ENCODE measurements at regions not wholly inside any gene's neighbourhood (a gene's known extent, or its start where the extent isn't known, plus 50 kb on each side); places are given as distances from the start of the nearest gene placed in this dataset.

DNA sequence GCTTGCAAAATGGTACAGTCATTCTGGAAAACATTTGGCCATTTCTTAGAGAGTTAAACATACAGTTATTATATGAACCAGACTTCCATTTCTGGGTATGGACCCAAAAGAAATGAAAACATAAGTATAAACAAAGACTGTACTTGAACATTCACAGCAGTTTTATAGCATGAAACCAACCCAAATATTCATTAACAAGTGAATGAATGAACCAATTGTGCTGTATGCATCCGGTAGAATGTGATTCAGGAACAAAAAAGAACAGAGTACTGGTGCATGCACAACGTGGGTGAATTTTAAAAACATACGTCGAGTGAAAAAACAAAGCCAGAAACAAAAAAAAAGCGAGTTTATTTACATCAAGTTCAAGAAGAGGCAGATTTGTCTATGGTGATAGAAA is 1085.8 kb upstream of the AUTS2 start:
- no peak overlapping the region for H3K27ac ChIP-seq
- ATAC-seq, result no peak
- H3K4me3 ChIP-seq, result no peak overlapping the region
- peaks cover 0 to 25% of the 10 kb centered on the region in 2 donors for H3K9me3 ChIP-seq
- no peaks in the 10 kb centered on the region for H3K27me3 ChIP-seq
- H3K36me3 ChIP-seq, result no peaks in the 10 kb centered on the region
- no peaks in the 10 kb centered on the region for H3K4me1 ChIP-seq
- DNase-seq, result no peak
- intact Hi-C loops (cut with DNase I), result no loop called here
- TF ChIP-seq, protein P1, sequence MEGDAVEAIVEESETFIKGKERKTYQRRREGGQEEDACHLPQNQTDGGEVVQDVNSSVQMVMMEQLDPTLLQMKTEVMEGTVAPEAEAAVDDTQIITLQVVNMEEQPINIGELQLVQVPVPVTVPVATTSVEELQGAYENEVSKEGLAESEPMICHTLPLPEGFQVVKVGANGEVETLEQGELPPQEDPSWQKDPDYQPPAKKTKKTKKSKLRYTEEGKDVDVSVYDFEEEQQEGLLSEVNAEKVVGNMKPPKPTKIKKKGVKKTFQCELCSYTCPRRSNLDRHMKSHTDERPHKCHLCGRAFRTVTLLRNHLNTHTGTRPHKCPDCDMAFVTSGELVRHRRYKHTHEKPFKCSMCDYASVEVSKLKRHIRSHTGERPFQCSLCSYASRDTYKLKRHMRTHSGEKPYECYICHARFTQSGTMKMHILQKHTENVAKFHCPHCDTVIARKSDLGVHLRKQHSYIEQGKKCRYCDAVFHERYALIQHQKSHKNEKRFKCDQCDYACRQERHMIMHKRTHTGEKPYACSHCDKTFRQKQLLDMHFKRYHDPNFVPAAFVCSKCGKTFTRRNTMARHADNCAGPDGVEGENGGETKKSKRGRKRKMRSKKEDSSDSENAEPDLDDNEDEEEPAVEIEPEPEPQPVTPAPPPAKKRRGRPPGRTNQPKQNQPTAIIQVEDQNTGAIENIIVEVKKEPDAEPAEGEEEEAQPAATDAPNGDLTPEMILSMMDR (IDR thresholded peaks at IDR 0.05), result no peak

DNA sequence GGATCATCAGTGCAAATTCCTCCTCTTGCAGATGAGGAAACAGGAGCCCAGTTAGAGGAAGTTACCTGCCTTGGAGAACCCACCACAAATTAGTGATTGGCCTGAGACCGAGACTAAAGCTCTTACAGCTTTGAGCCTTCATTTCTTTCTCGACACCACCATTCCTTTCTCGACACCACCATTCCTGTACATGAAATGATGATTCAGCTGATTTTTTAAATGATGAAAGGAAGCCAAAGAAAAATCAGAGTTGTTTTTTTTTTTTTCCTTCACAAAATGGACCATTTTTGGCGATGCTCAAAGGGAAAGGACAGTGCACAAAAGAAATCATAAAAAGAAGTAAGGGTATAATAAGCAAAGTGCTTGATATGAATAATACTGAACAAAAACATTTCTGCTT is 1080.2 kb upstream of the AUTS2 start:
- ATAC-seq (no peak), DNase-seq (no peak)
- Histone ChIP-seq H3K4me1 (no peaks in the 10 kb centered on the region), H3K4me3 (no peak overlapping the region), H3K9me3 (peaks cover 0 to 2% of the 10 kb centered on the region in 2 donors), H3K36me3 (no peaks in the 10 kb centered on the region), H3K27ac (no peak overlapping the region), H3K27me3 (no peaks in the 10 kb centered on the region)
- TF ChIP-seq, protein P1 (IDR thresholded peaks at IDR 0.05), result no peak
- intact Hi-C loops (cut with DNase I), result no loop called here

DNA sequence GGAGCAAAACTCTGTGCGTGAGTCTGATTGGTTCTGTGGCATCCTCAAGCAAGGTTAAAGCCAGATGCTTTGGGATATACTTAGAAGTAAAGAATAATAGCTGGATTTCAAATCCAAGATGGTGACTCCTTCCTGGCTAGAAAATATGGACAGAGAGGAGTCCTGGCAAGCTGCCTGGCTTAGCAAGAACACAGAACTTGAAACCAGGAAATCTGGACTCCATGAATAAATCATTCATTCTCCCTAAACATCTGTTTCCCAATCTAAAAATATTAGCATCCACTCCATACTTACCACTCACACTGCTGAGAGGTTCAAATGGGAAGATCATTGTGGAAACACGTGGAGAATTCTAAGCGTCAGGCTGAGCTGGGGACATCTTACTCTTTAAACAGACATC is 1074.1 kb upstream of the AUTS2 start:
- intact Hi-C loops (cut with DNase I), result no loop called here
- no peak for DNase-seq
- TF ChIP-seq, protein P1 (IDR thresholded peaks at IDR 0.05), result no peak

DNA sequence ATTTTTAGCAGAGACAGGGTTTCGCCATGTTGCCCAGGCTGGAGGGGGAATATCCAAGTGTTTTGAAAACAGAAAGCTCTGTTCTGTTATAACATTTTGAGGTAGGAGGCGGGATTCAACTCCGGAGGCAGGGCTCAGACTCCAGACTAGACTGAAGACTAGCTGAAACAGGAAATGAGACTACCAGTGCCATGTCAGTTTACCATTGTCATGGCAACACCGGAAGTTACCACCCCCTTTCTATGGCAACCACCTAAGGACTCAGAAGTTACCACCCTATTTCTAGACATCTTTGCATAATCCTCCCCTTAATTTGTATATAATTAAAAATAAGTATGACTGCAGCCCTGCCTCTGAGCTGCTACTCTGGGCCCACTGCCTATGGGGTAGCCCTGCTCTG is 1069.1 kb upstream of the AUTS2 start:
- no peaks in the 10 kb centered on the region for H3K4me1 ChIP-seq
- intact Hi-C loops (cut with DNase I), result no loop called here
- H3K36me3 ChIP-seq, result no peaks in the 10 kb centered on the region
- H3K27me3 ChIP-seq, result no peaks in the 10 kb centered on the region
- ATAC-seq, result no peak
- no peak for DNase-seq
- TF ChIP-seq, protein P1 (IDR thresholded peaks at IDR 0.05), result no peak
- H3K4me3 ChIP-seq, result no peak overlapping the region
- no peak overlapping the region for H3K27ac ChIP-seq
- H3K9me3 ChIP-seq, result peaks cover 0 to 18% of the 10 kb centered on the region in 2 donors

More for the DNA sequence above, 1074.1 kb upstream of the AUTS2 start:
- H3K4me1 ChIP-seq, result no peaks in the 10 kb centered on the region
- no peak overlapping the region for H3K4me3 ChIP-seq
- ATAC-seq, result no peak
- no peaks in the 10 kb centered on the region for H3K36me3 ChIP-seq
- H3K27me3 ChIP-seq, result no peaks in the 10 kb centered on the region
- peaks cover 0 to 17% of the 10 kb centered on the region in 2 donors for H3K9me3 ChIP-seq
- H3K27ac ChIP-seq, result no peak overlapping the region

DNA sequence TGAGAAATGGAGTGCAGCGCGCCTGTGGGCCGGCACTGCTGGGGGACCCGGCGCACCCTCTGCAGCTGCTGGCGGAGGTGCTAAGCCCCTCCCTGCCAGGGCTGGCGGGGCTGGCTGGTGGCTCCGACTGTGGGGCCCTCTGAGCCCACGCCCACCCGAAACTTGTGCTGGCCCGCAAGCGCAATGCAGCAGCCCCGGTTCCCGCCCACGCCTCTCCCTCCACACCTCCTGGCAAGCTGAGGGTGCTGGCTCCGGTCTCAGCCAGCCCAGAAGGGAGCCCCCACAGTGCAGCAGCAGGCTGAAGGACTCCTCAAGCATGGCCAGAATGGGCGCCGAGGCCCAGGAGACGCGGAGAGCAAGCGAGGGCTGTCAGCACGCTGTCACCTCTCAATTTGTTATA is 1063.0 kb upstream of the AUTS2 start:
- DNase-seq (no peak), ATAC-seq (no peak)
- H3K4me3 ChIP-seq, result no peak overlapping the region
- H3K4me1 ChIP-seq, result no peaks in the 10 kb centered on the region
- H3K27ac ChIP-seq, result no peak overlapping the region
- TF ChIP-seq, protein P1 (IDR thresholded peaks at IDR 0.05), result no peak
- intact Hi-C loops (cut with DNase I), result no loop called here
- H3K27me3 ChIP-seq, result no peaks in the 10 kb centered on the region
- peaks cover 0 to 3% of the 10 kb centered on the region in 2 donors for H3K9me3 ChIP-seq
- no peaks in the 10 kb centered on the region for H3K36me3 ChIP-seq
